Keratinocyte (primary cell): ENCODE measurements at regions not wholly inside any gene's neighbourhood (a gene's known extent, or its start where the extent isn't known, plus 50 kb on each side); places are given as distances from the start of the nearest gene placed in this dataset.

Experiments used
- DNase-seq: peaks from one replicate; pipeline ENCODE4 v3.0.0-alpha.2; 2011; ENCODE audit warnings: low read depth, missing footprints, low spot score
- FAIRE-seq: peaks from 2 replicates; lab custom pipeline; 2011; peaks lifted over from hg19 to GRCh38; lab: Jason Lieb, UNC
- H2AFZ ChIP-seq: 2 replicates; pipeline ENCODE4 v1.6.0; 2012; ENCODE audit warnings: low read length, control low read depth, inconsistent platforms; ENCODE audit not compliant: control insufficient read depth
- H3K27ac ChIP-seq: 2 replicates; pipeline ENCODE4 v1.5.1; 2011; ENCODE audit warnings: low read length; ENCODE audit not compliant: control insufficient read depth, insufficient read depth
- H3K27me3 ChIP-seq: 3 replicates; pipeline ENCODE4 v1.6.0; 2011; ENCODE audit warnings: low read length; ENCODE audit not compliant: control insufficient read depth, insufficient read depth; ENCODE audit errors: extremely low read depth
- H3K36me3 ChIP-seq, 2 experiments: 2 replicates in 1 of 2; 3 replicates in 1 of 2; pipeline ENCODE4 v1.5.1; 2011; ENCODE audit warnings: low read length in 2 of 2, mild to moderate bottlenecking in 1 of 2; ENCODE audit not compliant: control insufficient read depth in 2 of 2, insufficient read depth in 2 of 2; ENCODE audit errors: extremely low read depth in 1 of 2
- H3K4me1 ChIP-seq: 3 replicates; pipeline ENCODE4 v1.5.1; 2011; ENCODE audit warnings: low read length; ENCODE audit not compliant: control insufficient read depth, insufficient read depth; ENCODE audit errors: extremely low read depth
- H3K4me2 ChIP-seq: 3 replicates; pipeline ENCODE4 v1.6.0; 2011; ENCODE audit warnings: low read depth, low read length; ENCODE audit not compliant: control insufficient read depth, insufficient read depth; ENCODE audit errors: extremely low read depth
- H3K4me3 ChIP-seq, 3 experiments: fragments of 200-600 bp in 1 of 3; sonication (generic) in 1 of 3; 2 replicates in 2 of 3; 3 replicates in 1 of 3; pipeline ENCODE4 v1.5.1; 2011 to 2016; ENCODE audit warnings: low read length in 3 of 3, mild to moderate bottlenecking in 3 of 3, control low read depth in 2 of 3, inconsistent platforms in 1 of 3, low read depth in 1 of 3, mixed read lengths in 1 of 3, mixed run types in 1 of 3, moderate library complexity in 1 of 3; ENCODE audit not compliant: control insufficient read depth in 2 of 3, insufficient read depth in 2 of 3; ENCODE audit errors: extremely low read depth in 1 of 3
- H3K79me2 ChIP-seq: 2 replicates; pipeline ENCODE4 v1.6.0; 2012; ENCODE audit warnings: low read length; ENCODE audit not compliant: control insufficient read depth, insufficient read depth
- H3K9ac ChIP-seq: 3 replicates; pipeline ENCODE4 v1.6.0; 2011; ENCODE audit warnings: low read length; ENCODE audit not compliant: control insufficient read depth, insufficient read depth; ENCODE audit errors: extremely low read depth
- H3K9me1 ChIP-seq: 3 replicates; pipeline ENCODE4 v1.6.0; 2011; ENCODE audit warnings: low read length; ENCODE audit not compliant: control insufficient read depth, insufficient read depth; ENCODE audit errors: extremely low read depth
- H3K9me3 ChIP-seq: 2 replicates; pipeline ENCODE4 v1.5.1; 2012; ENCODE audit warnings: low read depth, low read length; ENCODE audit not compliant: control insufficient read depth
- H4K20me1 ChIP-seq: 3 replicates; pipeline ENCODE4 v1.6.0; 2011; ENCODE audit warnings: low read length; ENCODE audit not compliant: control insufficient read depth, insufficient read depth; ENCODE audit errors: extremely low read depth
- CTCF ChIP-seq, 3 experiments: IDR thresholded peaks in 1 of 3; conservative IDR thresholded peaks in 1 of 3; optimal IDR thresholded peaks in 1 of 3; 2 replicates in 2 of 3; 3 replicates in 1 of 3; pipeline versions ENCODE3 to v1.5.1; 2011; ENCODE audit warnings: low read length in 3 of 3, mild to moderate bottlenecking in 3 of 3, moderate library complexity in 2 of 3, control low read depth in 1 of 3, inconsistent platforms in 1 of 3; ENCODE audit not compliant: insufficient read depth in 2 of 3; ENCODE audit errors: extremely low read depth in 1 of 3
- EZH2 ChIP-seq: IDR thresholded peaks from one replicate; pipeline ENCODE4 v1.6.1; 2012; ENCODE audit warnings: inconsistent platforms, mild to moderate bottlenecking, low read length, moderate library complexity
- dilution Hi-C: fragments of 300-500 bp; cut with MboI; formaldehyde crosslinking; loops from one replicate; pipeline ENCODE4 v1.7.0; 2020; ENCODE audit warnings: low sequenced_read_pairs; ENCODE audit not compliant: extremely low pct_ligation_motif_present

GRCh38 chr10:76729841-76730487 is 907.6 kb downstream of the KCNMA1 start:
- no peak for TF ChIP-seq EZH2
- no peak for TF ChIP-seq CTCF (optimal IDR thresholded peaks at IDR 0.05 in 1 of 3, IDR thresholded peaks at IDR 0.05 in 1 of 3, conservative IDR thresholded peaks at IDR 0.05 in 1 of 3; ENCODE audit: extremely low read depth in 1 of 3, insufficient read depth in 2 of 3, low read length in 3 of 3)
- no peak overlapping the region for H3K27ac ChIP-seq
- dilution Hi-C loops = no loop called here
- H2AFZ ChIP-seq = no peak overlapping the region
- FAIRE-seq (no peak), DNase-seq (no peak)
- no peaks in the 10 kb centered on the region for H3K27me3 ChIP-seq
- H3K4me1 ChIP-seq = no peaks in the 10 kb centered on the region
- no peaks in the 10 kb centered on the region for H3K79me2 ChIP-seq
- no peaks in the 10 kb centered on the region for H3K36me3 ChIP-seq
- no peak overlapping the region for H3K9ac ChIP-seq
- H3K9me3 ChIP-seq = no peaks in the 10 kb centered on the region
- H4K20me1 ChIP-seq = no peaks in the 10 kb centered on the region
- no peak overlapping the region for H3K4me2 ChIP-seq
- no peaks in the 10 kb centered on the region for H3K9me1 ChIP-seq
- no peak overlapping the region for H3K4me3 ChIP-seq

GRCh38 chr10:76729346-76729745 is 908.3 kb downstream of the KCNMA1 start:
- DNase-seq = no peak
- Histone ChIP-seq H3K4me1 (no peaks in the 10 kb centered on the region), H3K9me3 (no peaks in the 10 kb centered on the region), H3K9ac (no peak overlapping the region), H3K4me2 (no peak overlapping the region), H3K9me1 (no peaks in the 10 kb centered on the region), H3K27ac (no peak overlapping the region), H3K79me2 (no peaks in the 10 kb centered on the region), H2AFZ (no peak overlapping the region), H3K27me3 (no peaks in the 10 kb centered on the region), H3K4me3 (no peak overlapping the region), H4K20me1 (no peaks in the 10 kb centered on the region), H3K36me3 (no peaks in the 10 kb centered on the region)
- dilution Hi-C loops = no loop called here
- no peak for FAIRE-seq
- TF ChIP-seq EZH2 (no peak), CTCF (optimal IDR thresholded peaks at IDR 0.05 in 1 of 3, IDR thresholded peaks at IDR 0.05 in 1 of 3, conservative IDR thresholded peaks at IDR 0.05 in 1 of 3; ENCODE audit: extremely low read depth in 1 of 3, insufficient read depth in 2 of 3, low read length in 3 of 3) (no peak)
